NCI-H128 (cell line): ENCODE measurements at regions not wholly inside any gene's neighbourhood (a gene's known extent, or its start where the extent isn't known, plus 50 kb on each side); places are given as distances from the start of the nearest gene placed in this dataset.
"Not testable (repeated sequence)": the region's sequence is repeated elsewhere in the genome, so short reads cannot be mapped to it uniquely, and the experiment has no call there.

Source experiments
- DNase-seq: peaks from one replicate; lab custom pipeline; 2025; ENCODE audit not compliant: unreplicated experiment; lab: John Stamatoyannopoulos, UW

GRCh38 chr18:68387246-68387645 is 327.7 kb downstream of the TMX3 start:
- DNase-seq, result no peak

- not testable (repeated sequence) for DNase-seq
These were observed 330.9 kb downstream of the TMX3 start for GRCh38 chr18:68383979-68384378.

GRCh38 chr18:68376926-68377325 is 338.0 kb downstream of the TMX3 start:
- no peak for DNase-seq

GRCh38 chr18:68362907-68363306 is 352.0 kb downstream of the TMX3 start:
- no peak for DNase-seq

GRCh38 chr18:68355637-68356036 is 359.3 kb downstream of the TMX3 start:
- no peak for DNase-seq

- DNase-seq, result no peak
These were observed 360.7 kb downstream of the TMX3 start for GRCh38 chr18:68354176-68354575.

GRCh38 chr18:68342039-68342659 is 372.8 kb downstream of the TMX3 start:
- no peak for DNase-seq

- no peak for DNase-seq
These were observed 374.3 kb downstream of the TMX3 start for GRCh38 chr18:68340606-68341005.

GRCh38 chr18:68330658-68331057 is 384.2 kb downstream of the TMX3 start:
- no peak for DNase-seq

- DNase-seq, result no peak
These were observed 391.0 kb downstream of the TMX3 start for GRCh38 chr18:68323921-68324320.

- no peak for DNase-seq
These were observed 398.3 kb downstream of the TMX3 start for GRCh38 chr18:68316636-68317035.

- DNase-seq, result no peak
These were observed 400.5 kb downstream of the TMX3 start for GRCh38 chr18:68314403-68314802.

- no peak for DNase-seq
These were observed 413.5 kb downstream of the TMX3 start for GRCh38 chr18:68301441-68301840.

- no peak for DNase-seq
These were observed 415.0 kb downstream of the TMX3 start for GRCh38 chr18:68299906-68300305.

GRCh38 chr18:68298330-68298729 is 416.6 kb downstream of the TMX3 start:
- DNase-seq, result no peak

- DNase-seq, result no peak
These were observed 426.5 kb downstream of the TMX3 start for GRCh38 chr18:68288408-68288807.

GRCh38 chr18:68284236-68284780 is 430.6 kb downstream of the TMX3 start:
- DNase-seq, result peak; percentile 9

GRCh38 chr18:68283834-68284233 is 431.1 kb downstream of the TMX3 start:
- DNase-seq, result no peak

GRCh38 chr18:68282232-68282631 is 432.7 kb downstream of the TMX3 start:
- DNase-seq, result no peak

- DNase-seq, result no peak
These were observed 439.3 kb downstream of the TMX3 start for GRCh38 chr18:68275616-68276015.

- DNase-seq, result no peak
These were observed 444.9 kb downstream of the TMX3 start for GRCh38 chr18:68270017-68270416.

GRCh38 chr18:68267583-68267982 is 447.3 kb downstream of the TMX3 start:
- no peak for DNase-seq

GRCh38 chr18:68263481-68263880 is 451.4 kb downstream of the TMX3 start:
- DNase-seq, result no peak
